IMR-90 (cell line): ENCODE measurements at regions not wholly inside any gene's neighbourhood (a gene's known extent, or its start where the extent isn't known, plus 50 kb on each side); places are given as distances from the start of the nearest gene placed in this dataset.

Experiments
- ATAC-seq: fragments of 200-7000 bp; cut with Tn5 transposase; 2 replicates; pipeline ENCODE4 v1.9.1; 2020; ENCODE audit warnings: low read depth, mild to moderate bottlenecking, moderate library complexity
- BruUV-seq: library from RNA; stranded (reverse); fragments of 400-500 nt; replicated peaks from 2 replicates; lab custom pipeline; 2021; lab: Mats Ljungman, UMichigan
- CTCF ChIA-PET: fragments of 300-600 bp; formaldehyde crosslinking; extraction: SDS; loops from one replicate; lab custom pipeline; 2021; ENCODE audit warnings: antibody characterized with exemption; lab: Yijun Ruan, JAX
- POLR2A ChIA-PET: fragments of 300-600 bp; sonication (Branson Sonifier 250); formaldehyde crosslinking; loops from one replicate; lab custom pipeline; 2022; ENCODE audit warnings: antibody characterized with exemption; ENCODE audit not compliant: unreplicated experiment; lab: Charles Lee
- DNase-seq: peaks from one replicate; pipeline ENCODE4 v3.0.0; 2013
- H2AFZ ChIP-seq: replicated peaks from 2 replicates; pipeline ENCODE3; 2013; ENCODE audit warnings: low read length, mild to moderate bottlenecking; ENCODE audit not compliant: poor library complexity
- H2AK5ac ChIP-seq: 2 replicates; pipeline ENCODE4 v1.6.1; 2013; ENCODE audit warnings: low read depth, low read length, inconsistent platforms
- H2AK9ac ChIP-seq: replicated peaks from 2 replicates; pipeline ENCODE3; 2013; ENCODE audit warnings: mild to moderate bottlenecking, low read depth, low read length, moderate library complexity; ENCODE audit not compliant: poor library complexity
- H2BK120ac ChIP-seq: 2 replicates; pipeline ENCODE4 v1.6.1; 2013; ENCODE audit warnings: low read depth, low read length, inconsistent platforms
- H2BK15ac ChIP-seq: 3 replicates; pipeline ENCODE4 v1.6.1; 2013; ENCODE audit warnings: low read depth, low read length, inconsistent platforms
- H2BK20ac ChIP-seq: 2 replicates; pipeline ENCODE4 v1.6.1; 2013; ENCODE audit warnings: low read depth, mild to moderate bottlenecking, inconsistent platforms, low read length, moderate library complexity
- H2BK5ac ChIP-seq: 2 replicates; pipeline ENCODE4 v1.6.1; 2013; ENCODE audit warnings: mild to moderate bottlenecking, low read depth, low read length, inconsistent platforms; ENCODE audit not compliant: poor library complexity, severe bottlenecking
- H3K14ac ChIP-seq: replicated peaks from 2 replicates; pipeline ENCODE4 v1.6.1; 2013; ENCODE audit warnings: low read depth, low read length, inconsistent platforms
- H3K18ac ChIP-seq: 2 replicates; pipeline ENCODE4 v1.6.1; 2013; ENCODE audit warnings: low read depth, low read length, control low read depth
- H3K23ac ChIP-seq: 2 replicates; pipeline ENCODE4 v1.6.1; 2013; ENCODE audit warnings: low read depth, low read length, inconsistent platforms
- H3K27ac ChIP-seq: 2 replicates; pipeline ENCODE4 v1.5.1; 2013; ENCODE audit warnings: mild to moderate bottlenecking, control low read depth, low read length; ENCODE audit not compliant: insufficient read depth
- H3K27me3 ChIP-seq: 2 replicates; pipeline ENCODE4 v1.6.1; 2013; ENCODE audit warnings: low read length; ENCODE audit not compliant: control insufficient read depth, insufficient read depth
- H3K36me3 ChIP-seq: 2 replicates; pipeline ENCODE4 v1.6.1; 2013; ENCODE audit warnings: low read length, mixed read lengths; ENCODE audit not compliant: control insufficient read depth, insufficient read depth
- H3K4ac ChIP-seq: 2 replicates; pipeline ENCODE4 v1.6.1; 2013; ENCODE audit warnings: low read depth, low read length, inconsistent platforms
- H3K4me1 ChIP-seq: 2 replicates; pipeline ENCODE4 v1.6.1; 2013; ENCODE audit warnings: low read length, mixed read lengths; ENCODE audit not compliant: control insufficient read depth, insufficient read depth
- H3K4me2 ChIP-seq: 2 replicates; pipeline ENCODE4 v1.6.1; 2013; ENCODE audit warnings: low read depth, mild to moderate bottlenecking, control low read depth, low read length, moderate library complexity
- H3K4me3 ChIP-seq: 2 replicates; pipeline ENCODE4 v1.5.1; 2013; ENCODE audit warnings: low read depth, mild to moderate bottlenecking, control low read depth, low read length, moderate library complexity; ENCODE audit not compliant: insufficient read depth
- H3K56ac ChIP-seq: 2 replicates; pipeline ENCODE4 v1.6.1; 2013; ENCODE audit warnings: low read length, inconsistent platforms; ENCODE audit not compliant: insufficient read depth; ENCODE audit errors: extremely low read depth
- H3K79me1 ChIP-seq, 2 experiments: 2 replicates each; pipeline ENCODE4 v1.6.1; 2013; ENCODE audit warnings: low read length in 2 of 2, inconsistent platforms in 1 of 2, low read depth in 1 of 2
- H3K9ac ChIP-seq: 2 replicates; pipeline ENCODE4 v1.6.1; 2013; ENCODE audit warnings: low read depth, low read length, control low read depth
- H3K9me1 ChIP-seq: 2 replicates; pipeline ENCODE4 v1.6.1; 2013; ENCODE audit warnings: low read length, inconsistent platforms; ENCODE audit not compliant: insufficient read depth
- H3K9me3 ChIP-seq: 2 replicates; pipeline ENCODE4 v1.6.1; 2013; ENCODE audit warnings: low read length; ENCODE audit not compliant: control insufficient read depth, insufficient read depth
- H4K20me1 ChIP-seq: 2 replicates; pipeline ENCODE4 v1.6.1; 2013; ENCODE audit warnings: low read length, inconsistent platforms; ENCODE audit not compliant: insufficient read depth
- H4K5ac ChIP-seq: 2 replicates; pipeline ENCODE4 v1.6.1; 2013; ENCODE audit warnings: mild to moderate bottlenecking, low read depth, low read length, control low read depth
- H4K8ac ChIP-seq, 2 experiments: 2 replicates each; pipeline ENCODE4 v1.6.1; 2013; ENCODE audit warnings: low read depth in 2 of 2, low read length in 2 of 2, control low read depth in 1 of 2, inconsistent platforms in 1 of 2
- H4K91ac ChIP-seq: 2 replicates; pipeline ENCODE4 v1.6.1; 2013; ENCODE audit warnings: low read depth, low read length, inconsistent platforms; ENCODE audit not compliant: insufficient read depth
- BHLHE40 ChIP-seq: fragments of 150-350 bp; IDR thresholded peaks from 2 replicates; pipeline ENCODE4 v1.6.1; 2016; ENCODE audit warnings: mild to moderate bottlenecking, low read depth, low read length
- CTCF ChIP-seq: conservative IDR thresholded peaks from 2 replicates; pipeline ENCODE4 v1.5.1; 2012; ENCODE audit warnings: mild to moderate bottlenecking, low read depth, low read length, improper control_type of control experiment
- MAFK ChIP-seq: IDR thresholded peaks from 2 replicates; pipeline ENCODE4 v1.6.1; 2012; ENCODE audit warnings: low read depth, low read length, improper control_type of control experiment
- MXI1 ChIP-seq: IDR thresholded peaks from 2 replicates; pipeline ENCODE4 v1.6.1; 2012; ENCODE audit warnings: low read depth, mild to moderate bottlenecking, low read length, moderate library complexity, borderline replicate concordance
- RFX5 ChIP-seq: IDR thresholded peaks from 2 replicates; pipeline ENCODE4 v1.8.0; 2012; ENCODE audit warnings: low read depth, mild to moderate bottlenecking, low read length, moderate library complexity
- WGBS, 2 experiments: methylation state at CpG; one replicate each; pipeline versions ENCODE4 v1.1.5 to v1.1.7; 2013; ENCODE audit warnings: missing lambda C conversion rate in 2 of 2; ENCODE audit not compliant: insufficient read length in 1 of 2; ENCODE audit errors: extremely low coverage in 2 of 2; 5-methylcytosine and 5-hydroxymethylcytosine counted together
- dilution Hi-C: fragments of 300-500 bp; cut with HindIII; formaldehyde crosslinking; loops from one replicate; pipeline ENCODE4 v1.14.3; 2018; ENCODE audit warnings: low sequenced_read_pairs; ENCODE audit not compliant: unreplicated experiment
- in situ Hi-C: fragments of 300-500 bp; cut with MboI; formaldehyde crosslinking; loops from 3 replicates; pipeline ENCODE4 v1.14.3; 2019; ENCODE audit warnings: low sequenced_read_pairs, inconsistent platforms, mixed read lengths
- intact Hi-C: fragments of 100-400 bp; cut with micrococcal nuclease; formaldehyde crosslinking; loops from 2 replicates; pipeline ENCODE4 v1.10.0; 2022

- Histone ChIP-seq H3K9ac (no peak overlapping the region), H3K27ac (no peak overlapping the region), H2BK20ac (no peak overlapping the region), H2BK120ac (no peak overlapping the region), H4K8ac (no peak overlapping the region), H3K23ac (no peak overlapping the region), H3K56ac (no peak overlapping the region), H3K36me3 (no peaks in the 10 kb centered on the region), H2BK5ac (no peak overlapping the region), H3K27me3 (no peaks in the 10 kb centered on the region), H3K9me1 (no peaks in the 10 kb centered on the region), H3K4me2 (no peak overlapping the region), H4K5ac (no peak overlapping the region), H4K91ac (no peak overlapping the region), H3K79me1 (no peaks in the 10 kb centered on the region), H3K4me1 (no peaks in the 10 kb centered on the region), H3K18ac (no peak overlapping the region), H2AK9ac (no peak overlapping the region), H3K14ac (no peak overlapping the region), H2BK15ac (no peak overlapping the region), H4K20me1 (no peaks in the 10 kb centered on the region), H3K4me3 (no peak overlapping the region), H3K9me3 (no peaks in the 10 kb centered on the region), H2AK5ac (no peak overlapping the region), H3K4ac (no peak overlapping the region), H2AFZ (no peak overlapping the region)
- CTCF ChIA-PET = no interaction called here
- dilution Hi-C loops = no loop called here
- no TSS peak for BruUV-seq
- no peak for TF ChIP-seq MAFK
- no peak for TF ChIP-seq CTCF
- TF ChIP-seq BHLHE40 = no peak
- no peak for TF ChIP-seq RFX5
- no peak for TF ChIP-seq MXI1
- intact Hi-C loops = no loop called here
- in situ Hi-C loops = no loop called here
- POLR2A ChIA-PET = no interaction called here
- DNase-seq = no peak
- no CpG with 5 or more reads among the region's 3 CpGs for WGBS, 2 experiments
- no peak for ATAC-seq
Observed at GRCh38 chr9:25742256-25742655, 64.0 kb upstream of the TUSC1 start.
